HG03565 (cell line): ENCODE measurements at regions not wholly inside any gene's neighbourhood (a gene's known extent, or its start where the extent isn't known, plus 50 kb on each side); places are given as distances from the start of the nearest gene placed in this dataset.
"Not testable (repeated sequence)": the region's sequence is repeated elsewhere in the genome, so short reads cannot be mapped to it uniquely, and the experiment has no call there.

Source experiments
- ATAC-seq: cut with Tn5 transposase; IDR thresholded peaks from one replicate; pipeline ENCODE4 v1.9.1; 2021; ENCODE audit warnings: mild to moderate bottlenecking, moderate library complexity; ENCODE audit not compliant: unreplicated experiment

DNA sequence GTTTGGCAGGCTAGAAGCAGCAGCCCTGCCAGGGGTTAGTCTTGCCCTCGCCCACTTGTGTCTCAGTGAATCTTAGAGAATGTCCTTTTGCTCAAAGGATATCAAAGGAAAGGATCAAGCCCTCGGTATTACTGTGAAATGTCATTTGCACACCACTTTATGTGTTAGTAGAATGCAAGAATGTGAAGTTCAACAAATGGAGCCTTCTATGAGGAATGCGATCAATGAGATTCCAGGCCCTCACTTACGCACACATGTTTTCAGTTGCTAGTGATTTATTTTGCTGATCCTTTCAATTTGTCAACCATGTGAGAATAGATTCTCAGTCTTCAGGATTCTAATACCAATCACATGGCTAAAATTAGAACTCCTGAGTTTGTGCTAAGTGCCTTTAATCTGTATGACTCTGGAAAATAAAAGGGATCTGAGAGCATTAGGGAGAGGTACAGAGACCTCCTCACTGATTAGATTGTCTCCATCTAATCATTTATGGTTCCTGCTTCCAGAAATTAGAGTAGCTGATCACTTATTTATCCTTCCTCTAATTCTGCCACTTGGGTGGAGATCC lies 123.0 kb upstream of the SP4 start:
- no peak for ATAC-seq

DNA sequence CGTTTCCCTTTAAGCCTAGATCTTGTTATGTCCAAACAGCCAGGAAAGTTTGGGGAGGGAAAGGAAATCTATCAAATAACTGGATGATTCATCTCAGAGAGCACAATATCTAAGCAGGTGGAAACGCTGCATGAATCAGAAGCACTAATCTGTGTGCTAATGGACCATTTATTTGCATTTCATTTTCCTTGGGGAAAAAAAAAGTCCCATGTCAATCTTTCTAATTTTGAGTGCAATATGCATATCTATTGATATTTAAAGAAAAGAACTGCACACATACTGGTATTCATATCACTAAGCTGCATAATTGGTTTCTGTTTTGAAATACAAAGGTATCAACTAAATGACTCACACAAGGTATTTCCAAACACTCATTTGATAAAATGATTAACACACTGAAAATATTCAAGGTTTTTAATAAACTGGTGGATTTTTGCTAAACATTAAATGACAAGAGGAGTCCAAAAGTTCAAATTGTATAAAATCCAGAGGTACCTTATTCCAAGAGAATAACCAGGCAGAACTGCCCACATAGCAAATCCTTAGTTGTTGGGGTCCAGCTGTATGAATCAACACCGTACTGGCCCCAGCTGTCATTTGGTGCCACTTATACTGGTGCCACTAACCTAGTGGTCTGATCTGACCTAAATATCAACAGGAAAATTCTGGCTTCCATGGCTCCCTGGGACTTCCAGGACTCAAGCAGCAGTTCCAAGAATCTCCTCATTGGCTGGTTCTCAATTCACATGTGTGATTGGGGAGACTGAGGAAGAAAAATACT lies 122.2 kb upstream of the SP4 start:
- ATAC-seq = peak; percentile 79

- ATAC-seq = no peak
Observed at GRCh38 chr7:21314954-21315353, 112.9 kb upstream of the SP4 start.

GRCh38 chr7:21317966-21318915 lies 109.6 kb upstream of the SP4 start:
- no peak for ATAC-seq

- no peak for ATAC-seq
Observed at GRCh38 chr7:21318916-21319270, 109.0 kb upstream of the SP4 start.

DNA sequence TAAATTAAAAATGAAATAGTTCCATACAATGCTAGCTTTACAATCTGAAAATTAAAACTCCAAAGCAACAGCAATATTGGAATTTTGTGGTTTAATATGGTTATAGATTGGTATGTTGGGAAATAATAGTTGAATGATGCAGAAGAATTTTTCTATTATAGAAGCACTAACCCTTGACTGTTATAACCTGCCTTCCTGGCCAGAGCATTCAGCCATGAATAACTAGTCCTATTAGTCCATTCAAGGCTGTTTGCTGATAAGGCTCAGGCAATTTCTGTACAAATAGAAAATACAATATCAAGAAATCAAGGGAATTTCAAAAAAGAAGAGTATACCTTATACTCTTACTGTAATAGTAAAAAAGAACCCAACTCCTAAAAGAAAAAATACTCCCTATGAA lies 101.6 kb upstream of the SP4 start:
- ATAC-seq = no peak

DNA sequence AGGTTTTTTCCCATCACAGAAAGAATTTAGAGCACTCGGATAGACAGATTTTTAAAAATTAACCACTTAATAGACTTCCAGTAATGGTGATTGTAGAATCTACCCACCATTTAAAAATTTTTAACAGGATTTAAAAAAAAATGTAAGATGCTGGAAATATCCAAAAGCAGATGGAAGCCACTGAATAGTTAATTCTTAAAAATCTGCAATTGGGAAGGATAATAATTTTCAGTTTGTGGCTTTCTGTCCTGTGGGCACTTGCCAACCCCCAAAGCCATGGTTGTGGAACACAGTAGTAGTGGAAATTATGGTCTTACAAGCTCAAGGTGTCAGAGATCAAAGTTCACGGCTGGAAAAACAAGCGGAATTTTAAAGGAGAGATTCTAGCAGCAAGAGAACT lies 101.0 kb upstream of the SP4 start:
- no peak for ATAC-seq

DNA sequence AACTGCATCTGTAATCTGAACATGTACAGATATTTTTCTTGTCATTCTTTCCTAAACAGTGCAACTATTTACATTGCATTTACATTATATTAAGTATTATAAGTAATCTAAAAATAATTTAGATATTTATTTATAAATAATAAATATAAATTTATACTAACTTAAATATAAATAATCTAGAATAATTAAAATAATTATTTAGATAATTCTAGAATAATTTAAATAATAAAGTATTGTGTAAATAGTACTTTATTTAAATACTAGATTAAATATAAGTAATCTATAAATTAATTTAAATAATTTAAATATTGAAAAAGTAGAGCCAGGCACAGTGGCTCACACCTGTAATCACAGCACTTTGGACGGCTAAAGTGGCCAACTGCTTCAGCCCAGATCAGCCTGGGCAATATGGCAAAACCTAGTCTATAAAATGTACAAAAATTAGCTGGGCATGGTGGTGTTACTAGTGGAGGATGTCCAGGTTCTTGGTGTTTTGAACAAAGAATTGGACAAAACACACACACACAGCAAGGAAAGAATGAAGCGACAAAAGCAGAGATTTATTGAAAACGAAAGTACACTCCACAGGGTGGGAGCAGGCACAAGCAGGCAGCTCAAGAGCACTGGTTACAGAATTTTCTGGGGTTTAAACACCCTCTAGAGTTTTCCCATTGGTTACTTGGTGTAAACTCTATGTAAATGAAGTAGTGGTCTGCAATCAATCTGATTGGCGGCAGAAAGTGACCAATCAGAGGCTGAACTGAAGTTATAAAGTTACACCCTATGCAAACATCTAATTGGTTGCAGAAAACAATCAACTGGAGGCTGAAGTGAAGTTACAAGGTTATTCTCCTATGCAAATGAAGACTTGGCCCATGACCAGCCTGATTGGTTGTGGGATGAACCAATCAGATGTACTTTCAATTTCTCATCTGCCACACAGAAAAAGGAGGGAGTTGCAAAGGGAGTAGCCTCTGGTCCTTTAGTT lies 100.2 kb upstream of the SP4 start:
- ATAC-seq = no peak

GRCh38 chr7:21330462-21331178 lies 97.3 kb upstream of the SP4 start:
- ATAC-seq = no peak

- no peak for ATAC-seq
Observed at GRCh38 chr7:21334906-21335305, 93.0 kb upstream of the SP4 start.

GRCh38 chr7:21336743-21337142 lies 91.1 kb upstream of the SP4 start:
- ATAC-seq = no peak

GRCh38 chr7:21338728-21339164 lies 89.1 kb upstream of the SP4 start:
- ATAC-seq = no peak

GRCh38 chr7:21344900-21345299 lies 83.0 kb upstream of the SP4 start:
- ATAC-seq = not testable (repeated sequence)

GRCh38 chr7:21345361-21345760 lies 82.5 kb upstream of the SP4 start:
- no peak for ATAC-seq

- ATAC-seq = no peak
Observed at GRCh38 chr7:21346297-21346696, 81.6 kb upstream of the SP4 start.

- peak; percentile 75 for ATAC-seq
Observed at GRCh38 chr7:21352540-21353387, 75.1 kb upstream of the SP4 start.

DNA sequence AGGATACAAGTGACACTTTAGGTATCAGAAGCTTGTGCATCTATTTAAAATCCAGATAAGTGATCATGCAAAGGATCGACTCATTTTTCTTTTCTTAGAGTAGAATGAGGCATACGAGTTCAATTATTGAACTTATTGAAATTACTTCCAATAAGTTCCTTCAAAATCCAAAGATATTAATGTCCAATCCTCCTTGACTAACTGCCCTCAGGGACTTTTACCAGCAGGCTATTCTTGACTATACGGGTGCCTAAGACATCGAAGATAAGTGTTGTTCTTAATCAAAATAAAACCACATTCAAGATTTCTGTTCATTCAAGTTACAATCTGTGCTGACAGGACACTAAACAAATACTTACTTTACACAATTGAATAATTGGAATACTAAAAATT lies 74.5 kb upstream of the SP4 start:
- no peak for ATAC-seq

- no peak for ATAC-seq
Observed at GRCh38 chr7:21354284-21354683, 73.6 kb upstream of the SP4 start.

DNA sequence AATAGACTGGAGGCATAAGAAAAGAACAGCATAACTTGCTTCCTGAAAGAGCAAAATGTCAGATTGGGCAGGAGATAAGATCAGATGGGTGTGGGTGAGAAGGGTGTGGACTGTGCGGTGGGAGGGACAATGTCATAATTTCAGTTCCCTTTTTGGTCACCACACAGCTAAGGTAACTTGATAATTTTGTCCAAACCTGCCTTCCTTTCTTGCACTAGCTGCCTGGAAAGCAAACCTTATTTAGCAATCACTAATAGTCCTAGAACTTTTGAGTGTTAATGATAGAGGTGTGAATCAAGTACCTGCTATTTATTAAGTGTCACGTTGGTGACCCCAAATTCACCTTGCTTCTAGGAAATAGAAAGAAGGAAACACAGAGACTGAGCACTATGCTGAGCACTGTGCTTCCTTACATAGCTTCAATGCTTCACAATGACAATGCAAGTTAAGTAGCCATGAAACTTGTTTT lies 72.4 kb upstream of the SP4 start:
- ATAC-seq = peak; percentile 75
